RWPE2 (cell line): ENCODE measurements at regions not wholly inside any gene's neighbourhood (a gene's known extent, or its start where the extent isn't known, plus 50 kb on each side); places are given as distances from the start of the nearest gene placed in this dataset.

Experiments used
- ATAC-seq: fragments of 200-7000 bp; cut with Tn5 transposase; 3 replicates; pipeline ENCODE4 v1.9.1; 2021; ENCODE audit warnings: low read depth
- DNase-seq: peaks from one replicate; pipeline ENCODE4 v3.0.0-alpha.2; 2020; ENCODE audit warnings: low spot score
- H3K27ac ChIP-seq: fragments of 450-650 bp; 2 replicates; pipeline ENCODE4 v1.5.1; 2017; ENCODE audit warnings: mild to moderate bottlenecking; ENCODE audit not compliant: poor library complexity, severe bottlenecking
- H3K27me3 ChIP-seq: fragments of 250-450 bp; sonication (Bioruptor Pico); 2 replicates; pipeline ENCODE4 v1.5.1; 2021; ENCODE audit warnings: mild to moderate bottlenecking, moderate library complexity; ENCODE audit not compliant: insufficient read depth, poor library complexity, severe bottlenecking
- H3K36me3 ChIP-seq: fragments of 250-450 bp; sonication (Bioruptor Pico); 2 replicates; pipeline ENCODE4 v1.5.1; 2020; ENCODE audit warnings: low read depth, mild to moderate bottlenecking, moderate library complexity
- H3K4me1 ChIP-seq: fragments of 250-450 bp; sonication (Bioruptor Pico); 2 replicates; pipeline ENCODE4 v1.5.1; 2021; ENCODE audit warnings: mild to moderate bottlenecking, moderate library complexity; ENCODE audit not compliant: insufficient read depth, poor library complexity, severe bottlenecking
- H3K4me3 ChIP-seq: fragments of 250-450 bp; sonication (Bioruptor Pico); 2 replicates; pipeline ENCODE4 v1.5.1; 2021; ENCODE audit warnings: mild to moderate bottlenecking, moderate library complexity; ENCODE audit not compliant: severe bottlenecking
- H3K9me3 ChIP-seq: fragments of 250-450 bp; sonication (Bioruptor Pico); 2 replicates; pipeline ENCODE4 v1.5.1; 2021; ENCODE audit warnings: mild to moderate bottlenecking, moderate library complexity; ENCODE audit not compliant: severe bottlenecking
- CTCF ChIP-seq: fragments of 450-650 bp; IDR thresholded peaks from one replicate; pipeline ENCODE4 v1.5.1; 2017; ENCODE audit warnings: mild to moderate bottlenecking, moderate library complexity; ENCODE audit not compliant: poor library complexity, severe bottlenecking

- Histone ChIP-seq H3K9me3 (no peaks in the 10 kb centered on the region), H3K27me3 (peaks cover 54% of the 10 kb centered on the region), H3K4me1 (no peaks in the 10 kb centered on the region), H3K4me3 (no peak overlapping the region), H3K36me3 (no peaks in the 10 kb centered on the region), H3K27ac (no peak overlapping the region)
- no peak for TF ChIP-seq CTCF
- no peak for DNase-seq
- peak; percentile 60 for ATAC-seq
Measured at GRCh38 chr17:79174905-79175856, 100.6 kb downstream of the ENGASE start.

- ATAC-seq: no peak
- Histone ChIP-seq H3K4me3 (no peak overlapping the region), H3K4me1 (no peaks in the 10 kb centered on the region), H3K9me3 (no peaks in the 10 kb centered on the region), H3K36me3 (no peaks in the 10 kb centered on the region), H3K27ac (no peak overlapping the region), H3K27me3 (peaks cover 55% of the 10 kb centered on the region)
- no peak for TF ChIP-seq CTCF
- DNase-seq: no peak
Measured at GRCh38 chr17:79174193-79174765, 99.7 kb downstream of the ENGASE start.

- no peak overlapping the region for H3K27ac ChIP-seq
- H3K4me1 ChIP-seq: no peaks in the 10 kb centered on the region
- H3K27me3 ChIP-seq: peaks cover 56% of the 10 kb centered on the region
- no peaks in the 10 kb centered on the region for H3K9me3 ChIP-seq
- H3K36me3 ChIP-seq: no peaks in the 10 kb centered on the region
- H3K4me3 ChIP-seq: no peak overlapping the region
- ATAC-seq: no peak
- DNase-seq: no peak
- TF ChIP-seq CTCF: no peak
Measured at GRCh38 chr17:79171188-79171587, 96.6 kb downstream of the ENGASE start.

GRCh38 chr17:79169861-79170260 is 95.2 kb downstream of the ENGASE start:
- Histone ChIP-seq H3K36me3 (no peaks in the 10 kb centered on the region), H3K27ac (no peak overlapping the region), H3K4me1 (no peaks in the 10 kb centered on the region), H3K9me3 (no peaks in the 10 kb centered on the region), H3K4me3 (no peak overlapping the region), H3K27me3 (peaks cover 64% of the 10 kb centered on the region)
- TF ChIP-seq CTCF: no peak
- ATAC-seq: no peak
- DNase-seq: no peak

- Histone ChIP-seq H3K4me3 (no peak overlapping the region), H3K9me3 (no peaks in the 10 kb centered on the region), H3K4me1 (no peaks in the 10 kb centered on the region), H3K27me3 (peaks cover 69% of the 10 kb centered on the region), H3K36me3 (no peaks in the 10 kb centered on the region), H3K27ac (no peak overlapping the region)
- no peak for TF ChIP-seq CTCF
- no peak for DNase-seq
- ATAC-seq: no peak
Measured at GRCh38 chr17:79169366-79169765, 94.7 kb downstream of the ENGASE start.
